ENCODE measurements at regions not wholly inside any gene's neighbourhood (a gene's known extent, or its start where the extent isn't known, plus 50 kb on each side); places are given as distances from the start of the nearest gene placed in this dataset.

GRCh38 chr3:6560259-6560658 lies 300.7 kb upstream of the GRM7 start:
- no peak for ATAC-seq

GRCh38 chr3:6567241-6567640 lies 293.7 kb upstream of the GRM7 start:
- no peak for ATAC-seq
- TF ChIP-seq TSHZ2 (CRISPR knock-in tag; IDR thresholded peaks at IDR 0.05) (no peak), BACH2 (CRISPR knock-in tag; IDR thresholded peaks at IDR 0.05; ENCODE audit: borderline replicate concordance) (no peak), CREB5 (CRISPR knock-in tag; IDR thresholded peaks at IDR 0.05; ENCODE audit: low read depth) (no peak), SNAI2 (CRISPR knock-in tag; IDR thresholded peaks at IDR 0.05) (no peak), CSRNP3 (CRISPR knock-in tag; IDR thresholded peaks at IDR 0.05) (no peak), ZFP30 (CRISPR knock-in tag; IDR thresholded peaks at IDR 0.05) (no peak), ZFP3 (CRISPR knock-in tag; IDR thresholded peaks at IDR 0.05) (no peak), ZNF70 (CRISPR knock-in tag; IDR thresholded peaks at IDR 0.05) (no peak), POU6F1 (CRISPR knock-in tag; IDR thresholded peaks at IDR 0.05; ENCODE audit: borderline replicate concordance, low read depth) (no peak), ISL1 (CRISPR knock-in tag; IDR thresholded peaks at IDR 0.05) (no peak), ZNF565 (CRISPR knock-in tag; conservative IDR thresholded peaks at IDR 0.05; ENCODE audit: low read depth) (no peak), RARB (CRISPR knock-in tag; IDR thresholded peaks at IDR 0.05) (no peak), ESRRG (CRISPR knock-in tag; IDR thresholded peaks at IDR 0.05) (no peak), PPARA (CRISPR knock-in tag; IDR thresholded peaks at IDR 0.05; ENCODE audit: borderline replicate concordance) (no peak), ARNTL (CRISPR knock-in tag; IDR thresholded peaks at IDR 0.05; ENCODE audit: borderline replicate concordance, low read depth) (no peak), CSDC2 (CRISPR knock-in tag; IDR thresholded peaks at IDR 0.05) (no peak), TCF4 (CRISPR knock-in tag; IDR thresholded peaks at IDR 0.05; ENCODE audit: borderline replicate concordance) (no peak)

More at GRCh38 chr3:6560259-6560658, 300.7 kb upstream of the GRM7 start:
- TF ChIP-seq ZNF8 (CRISPR knock-in tag; IDR thresholded peaks at IDR 0.05) (no peak), PPARA (CRISPR knock-in tag; IDR thresholded peaks at IDR 0.05; ENCODE audit: borderline replicate concordance) (no peak), ZC3H10 (CRISPR knock-in tag; IDR thresholded peaks at IDR 0.05) (no peak), SNAI2 (CRISPR knock-in tag; IDR thresholded peaks at IDR 0.05) (no peak), ESRRG (CRISPR knock-in tag; IDR thresholded peaks at IDR 0.05) (no peak), TCF4 (CRISPR knock-in tag; IDR thresholded peaks at IDR 0.05; ENCODE audit: borderline replicate concordance) (no peak), CSRNP3 (CRISPR knock-in tag; IDR thresholded peaks at IDR 0.05) (no peak), POU6F1 (CRISPR knock-in tag; IDR thresholded peaks at IDR 0.05; ENCODE audit: borderline replicate concordance, low read depth) (no peak), BACH2 (CRISPR knock-in tag; IDR thresholded peaks at IDR 0.05; ENCODE audit: borderline replicate concordance) (no peak), ZFP30 (CRISPR knock-in tag; IDR thresholded peaks at IDR 0.05) (no peak), RARB (CRISPR knock-in tag; IDR thresholded peaks at IDR 0.05) (no peak)
